GM12864 (cell line): ENCODE measurements at regions not wholly inside any gene's neighbourhood (a gene's known extent, or its start where the extent isn't known, plus 50 kb on each side); places are given as distances from the start of the nearest gene placed in this dataset.

Source experiments
- DNase-seq: peaks from one replicate; pipeline ENCODE4 v3.0.0-alpha.2; 2011; ENCODE audit warnings: low read depth
- H3K4me3 ChIP-seq: 2 replicates; pipeline ENCODE4 v1.5.1; 2011; ENCODE audit warnings: mild to moderate bottlenecking, low read depth, low read length, control low read depth
- CTCF ChIP-seq: IDR thresholded peaks from 2 replicates; pipeline ENCODE4 v1.5.1; 2011; ENCODE audit warnings: low read depth, mild to moderate bottlenecking, moderate library complexity, low read length, control low read depth, inconsistent platforms; ENCODE audit errors: missing control alignments

- DNase-seq, result no peak
- TF ChIP-seq CTCF, result no peak
- no peak overlapping the region for H3K4me3 ChIP-seq
Measured at GRCh38 chr13:47114030-47114429, 217.2 kb upstream of the HTR2A start.

GRCh38 chr13:47112903-47113299 lies 216.0 kb upstream of the HTR2A start:
- TF ChIP-seq CTCF, result no peak
- DNase-seq, result no peak
- H3K4me3 ChIP-seq, result no peak overlapping the region

GRCh38 chr13:47112205-47112902 lies 215.5 kb upstream of the HTR2A start:
- DNase-seq, result no peak
- no peak overlapping the region for H3K4me3 ChIP-seq
- no peak for TF ChIP-seq CTCF

- no peak overlapping the region for H3K4me3 ChIP-seq
- no peak for TF ChIP-seq CTCF
- DNase-seq, result no peak
Measured at GRCh38 chr13:47111499-47111898, 214.6 kb upstream of the HTR2A start.

- no peak for TF ChIP-seq CTCF
- no peak for DNase-seq
Measured at GRCh38 chr13:47110833-47111240, 214.0 kb upstream of the HTR2A start.

GRCh38 chr13:47110141-47110540 lies 213.3 kb upstream of the HTR2A start:
- TF ChIP-seq CTCF, result no peak
- H3K4me3 ChIP-seq, result no peak overlapping the region

More at GRCh38 chr13:47110833-47111240, 214.0 kb upstream of the HTR2A start:
- no peak overlapping the region for H3K4me3 ChIP-seq

GRCh38 chr13:47109028-47109427 lies 212.2 kb upstream of the HTR2A start:
- no peak overlapping the region for H3K4me3 ChIP-seq
- no peak for DNase-seq
- no peak for TF ChIP-seq CTCF

More at GRCh38 chr13:47110141-47110540, 213.3 kb upstream of the HTR2A start:
- no peak for DNase-seq
